GM12878 (cell line): ENCODE measurements at regions not wholly inside any gene's neighbourhood (a gene's known extent, or its start where the extent isn't known, plus 50 kb on each side); places are given as distances from the start of the nearest gene placed in this dataset.

Source experiments
- ATAC-seq: fragments of 200-7000 bp; cut with Tn5 transposase; 3 replicates; pipeline ENCODE4 v1.9.1; 2020; ENCODE audit warnings: mild to moderate bottlenecking, moderate library complexity
- BruUV-seq: library from RNA; stranded (reverse); fragments of 400-500 nt; replicated peaks from 2 replicates; lab custom pipeline; 2021; lab: Mats Ljungman, UMichigan
- CTCF ChIA-PET: fragments of 300-600 bp; sonication (Branson Sonifier 250); formaldehyde crosslinking; extraction: SDS; loops from one replicate; lab custom pipeline; 2021; ENCODE audit warnings: inconsistent platforms; lab: Yijun Ruan, JAX
- POLR2A ChIA-PET: fragments of 350-600 bp; formaldehyde crosslinking; extraction: SDS; loops from one replicate; lab custom pipeline; 2021; ENCODE audit warnings: inconsistent platforms; lab: Charles Lee
- RAD21 ChIA-PET: fragments of 300-600 bp; sonication (Branson Sonifier 250); formaldehyde crosslinking; loops from one replicate; lab custom pipeline; 2023; ENCODE audit warnings: antibody characterized with exemption; ENCODE audit not compliant: unreplicated experiment; lab: Charles Lee
- SMC1A ChIA-PET: fragments of 300-600 bp; sonication (Branson Sonifier 250); formaldehyde crosslinking; loops from one replicate; lab custom pipeline; 2023; ENCODE audit not compliant: unreplicated experiment, uncharacterized antibody; lab: Charles Lee
- DNase-seq: peaks from one replicate; pipeline ENCODE4 v3.0.0-alpha.2; 2011; ENCODE audit warnings: low read depth, low spot score
- FAIRE-seq: peaks from 3 replicates; lab custom pipeline; 2011; peaks lifted over from hg19 to GRCh38; lab: Jason Lieb, UNC
- H2AFZ ChIP-seq: 2 replicates; pipeline ENCODE4 v1.6.0; 2011; ENCODE audit warnings: low read depth, low read length, control low read depth; ENCODE audit not compliant: control insufficient read depth
- H3K27ac ChIP-seq: 2 replicates; pipeline ENCODE4 v1.5.1; 2011; ENCODE audit warnings: control low read depth; ENCODE audit not compliant: control insufficient read depth, insufficient read depth
- H3K27me3 ChIP-seq, 2 experiments: replicated peaks in 1 of 2; 2 replicates each; pipeline versions ENCODE4 v1.6.0 to v1.6.1; 2011; ENCODE audit warnings: low read length in 1 of 2; ENCODE audit not compliant: control insufficient read depth in 2 of 2, insufficient read depth in 2 of 2
- H3K36me3 ChIP-seq, 2 experiments: 2 replicates each; pipeline ENCODE4 v1.5.1; 2011; ENCODE audit warnings: low read length in 1 of 2; ENCODE audit not compliant: control insufficient read depth in 2 of 2, insufficient read depth in 2 of 2
- H3K4me1 ChIP-seq: 2 replicates; pipeline ENCODE4 v1.6.1; 2011; ENCODE audit warnings: mild to moderate bottlenecking, low read length, moderate library complexity, mixed read lengths; ENCODE audit not compliant: control insufficient read depth, insufficient read depth
- H3K4me2 ChIP-seq: 2 replicates; pipeline ENCODE4 v1.6.0; 2011; ENCODE audit warnings: control low read depth; ENCODE audit not compliant: control insufficient read depth, insufficient read depth
- H3K4me3 ChIP-seq: fragments of 200-600 bp; sonication (generic); 2 replicates; pipeline ENCODE4 v1.5.1; 2016
- H3K79me2 ChIP-seq: 2 replicates; pipeline ENCODE4 v1.6.0; 2011; ENCODE audit warnings: low read length; ENCODE audit not compliant: control insufficient read depth, insufficient read depth
- H3K9ac ChIP-seq: 2 replicates; pipeline ENCODE4 v1.8.0; 2011; ENCODE audit warnings: low read length, control low read depth, mixed read lengths; ENCODE audit not compliant: control insufficient read depth, insufficient read depth
- H3K9me3 ChIP-seq: replicated peaks from 3 replicates; pipeline ENCODE4 v1.5.1; 2011; ENCODE audit warnings: mild to moderate bottlenecking, low read length; ENCODE audit not compliant: control insufficient read depth, insufficient read depth
- H4K20me1 ChIP-seq: 2 replicates; pipeline ENCODE4 v1.6.0; 2011; ENCODE audit not compliant: control insufficient read depth, insufficient read depth
- CBX3 ChIP-seq: fragments of 200-600 bp; sonication (generic); IDR thresholded peaks from 2 replicates; pipeline ENCODE4 v1.6.1; 2016; ENCODE audit warnings: low read depth, borderline replicate concordance
- FOS ChIP-seq: IDR thresholded peaks from 3 replicates; pipeline ENCODE4 v1.6.1; 2011; ENCODE audit warnings: borderline replicate concordance; ENCODE audit not compliant: insufficient read length; ENCODE audit errors: extremely low read depth
- NFXL1 ChIP-seq: fragments of 450-650 bp; IDR thresholded peaks from 2 replicates; pipeline ENCODE4 v1.6.1; 2017; ENCODE audit warnings: antibody characterized with exemption, mild to moderate bottlenecking, borderline replicate concordance
- PAX8 ChIP-seq: fragments of 450-650 bp; IDR thresholded peaks from 2 replicates; pipeline ENCODE4 v1.6.1; 2017; ENCODE audit warnings: mild to moderate bottlenecking, moderate library complexity
- TAF1 ChIP-seq: IDR thresholded peaks from 2 replicates; pipeline ENCODE4 v1.6.1; 2011; ENCODE audit warnings: mild to moderate bottlenecking, low read depth, low read length, borderline replicate concordance
- TARDBP ChIP-seq: IDR thresholded peaks from 2 replicates; pipeline ENCODE4 v1.6.1; 2016; ENCODE audit warnings: borderline replicate concordance
- YY1 ChIP-seq: IDR thresholded peaks from 2 replicates; pipeline ENCODE4 v1.6.1; 2011; ENCODE audit warnings: low read depth, mild to moderate bottlenecking, low read length
- ZNF687 ChIP-seq: fragments of 450-650 bp; IDR thresholded peaks from 2 replicates; pipeline ENCODE4 v1.6.1; 2017; ENCODE audit warnings: mild to moderate bottlenecking, moderate library complexity
- WGBS: methylation state at CpG from one replicate; pipeline ENCODE4 v1.1.6; 2016; ENCODE audit warnings: low lambda C conversion rate; ENCODE audit not compliant: insufficient replicate concordance, insufficient coverage; ENCODE audit errors: missing lambda C conversion rate; 5-methylcytosine and 5-hydroxymethylcytosine counted together
- in situ Hi-C: fragments of 300-500 bp; cut with MboI; formaldehyde crosslinking; loops from 9 replicates; pipeline ENCODE4 v1.14.3; 2018; ENCODE audit warnings: mixed read lengths
- intact Hi-C: fragments of 100-400 bp; cut with micrococcal nuclease; formaldehyde crosslinking; loops from one replicate; pipeline ENCODE4 v1.14.2; 2022; ENCODE audit not compliant: unreplicated experiment
- TF ChIP-seq, protein P1 (sequence below): IDR thresholded peaks from 2 replicates; pipeline ENCODE4 v1.6.1; 2011; ENCODE audit warnings: low read depth, low read length, improper control_type of control experiment, borderline replicate concordance
- TF ChIP-seq, protein P2 (sequence below): fragments of 450-650 bp; formaldehyde crosslinking; IDR thresholded peaks from 2 replicates; pipeline ENCODE4 v1.4.0; 2020; ENCODE audit warnings: mild to moderate bottlenecking, moderate library complexity
- TF ChIP-seq, protein P3 (sequence below): IDR thresholded peaks from 2 replicates; pipeline ENCODE4 v1.6.1; 2012; ENCODE audit warnings: low read depth, low read length, improper control_type of control experiment
- TF ChIP-seq, protein P4 (sequence below): IDR thresholded peaks from 2 replicates; pipeline ENCODE4 v1.6.1; 2012; ENCODE audit warnings: low read length, inconsistent platforms

DNA sequence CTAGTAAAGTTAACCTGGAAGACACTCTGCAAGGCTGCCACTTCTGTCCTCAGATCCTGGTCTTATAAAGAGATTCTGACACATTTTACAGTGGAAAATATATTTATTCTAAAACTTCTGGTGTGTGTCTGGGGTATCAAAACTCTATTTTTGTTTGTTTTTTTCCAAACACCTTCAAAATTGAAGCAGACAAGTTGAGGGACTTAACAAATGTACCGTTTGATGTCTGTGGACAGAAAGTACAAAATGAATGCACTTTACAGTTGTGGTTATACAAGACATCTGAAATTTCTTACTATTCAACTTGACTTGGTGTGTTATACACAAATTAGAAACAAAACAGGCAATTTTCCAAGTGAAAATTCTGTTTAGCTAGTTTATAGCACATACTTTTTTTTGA is 823.2 kb upstream of the SALL3 start (continued):
- TF ChIP-seq, protein P1, sequence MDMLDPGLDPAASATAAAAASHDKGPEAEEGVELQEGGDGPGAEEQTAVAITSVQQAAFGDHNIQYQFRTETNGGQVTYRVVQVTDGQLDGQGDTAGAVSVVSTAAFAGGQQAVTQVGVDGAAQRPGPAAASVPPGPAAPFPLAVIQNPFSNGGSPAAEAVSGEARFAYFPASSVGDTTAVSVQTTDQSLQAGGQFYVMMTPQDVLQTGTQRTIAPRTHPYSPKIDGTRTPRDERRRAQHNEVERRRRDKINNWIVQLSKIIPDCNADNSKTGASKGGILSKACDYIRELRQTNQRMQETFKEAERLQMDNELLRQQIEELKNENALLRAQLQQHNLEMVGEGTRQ: no peak
- TF ChIP-seq PAX8 (no peak), CBX3 (no peak)
- TF ChIP-seq, protein P2, sequence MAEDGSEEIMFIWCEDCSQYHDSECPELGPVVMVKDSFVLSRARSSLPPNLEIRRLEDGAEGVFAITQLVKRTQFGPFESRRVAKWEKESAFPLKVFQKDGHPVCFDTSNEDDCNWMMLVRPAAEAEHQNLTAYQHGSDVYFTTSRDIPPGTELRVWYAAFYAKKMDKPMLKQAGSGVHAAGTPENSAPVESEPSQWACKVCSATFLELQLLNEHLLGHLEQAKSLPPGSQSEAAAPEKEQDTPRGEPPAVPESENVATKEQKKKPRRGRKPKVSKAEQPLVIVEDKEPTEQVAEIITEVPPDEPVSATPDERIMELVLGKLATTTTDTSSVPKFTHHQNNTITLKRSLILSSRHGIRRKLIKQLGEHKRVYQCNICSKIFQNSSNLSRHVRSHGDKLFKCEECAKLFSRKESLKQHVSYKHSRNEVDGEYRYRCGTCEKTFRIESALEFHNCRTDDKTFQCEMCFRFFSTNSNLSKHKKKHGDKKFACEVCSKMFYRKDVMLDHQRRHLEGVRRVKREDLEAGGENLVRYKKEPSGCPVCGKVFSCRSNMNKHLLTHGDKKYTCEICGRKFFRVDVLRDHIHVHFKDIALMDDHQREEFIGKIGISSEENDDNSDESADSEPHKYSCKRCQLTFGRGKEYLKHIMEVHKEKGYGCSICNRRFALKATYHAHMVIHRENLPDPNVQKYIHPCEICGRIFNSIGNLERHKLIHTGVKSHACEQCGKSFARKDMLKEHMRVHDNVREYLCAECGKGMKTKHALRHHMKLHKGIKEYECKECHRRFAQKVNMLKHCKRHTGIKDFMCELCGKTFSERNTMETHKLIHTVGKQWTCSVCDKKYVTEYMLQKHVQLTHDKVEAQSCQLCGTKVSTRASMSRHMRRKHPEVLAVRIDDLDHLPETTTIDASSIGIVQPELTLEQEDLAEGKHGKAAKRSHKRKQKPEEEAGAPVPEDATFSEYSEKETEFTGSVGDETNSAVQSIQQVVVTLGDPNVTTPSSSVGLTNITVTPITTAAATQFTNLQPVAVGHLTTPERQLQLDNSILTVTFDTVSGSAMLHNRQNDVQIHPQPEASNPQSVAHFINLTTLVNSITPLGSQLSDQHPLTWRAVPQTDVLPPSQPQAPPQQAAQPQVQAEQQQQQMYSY (CRISPR knock-in tag): no peak

DNA sequence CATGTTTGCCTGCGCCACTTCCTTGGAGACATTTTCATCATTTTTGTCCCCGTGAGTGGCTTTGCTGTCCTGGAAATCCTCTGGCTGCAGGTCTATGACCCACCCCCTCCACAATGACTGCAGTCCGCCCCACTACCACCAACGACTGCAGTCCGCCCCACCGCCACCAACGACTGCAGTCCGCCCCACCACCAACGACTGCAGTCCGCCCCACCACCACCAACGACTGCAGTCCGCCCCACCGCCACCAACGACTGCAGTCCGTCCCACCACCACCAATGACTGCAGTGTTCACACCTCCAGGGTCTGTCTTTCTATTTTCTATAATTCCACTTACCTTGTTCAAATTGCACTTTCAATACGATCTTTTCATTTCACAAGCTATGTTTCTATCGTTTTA is 820.7 kb upstream of the SALL3 start:
- H3K4me3 ChIP-seq: no peak overlapping the region
- no peaks in the 10 kb centered on the region for H4K20me1 ChIP-seq
- no peak overlapping the region for H3K4me2 ChIP-seq
- no TSS peak for BruUV-seq
- WGBS: 58% methylated on average over 12 of the region's 17 CpGs
- RAD21 ChIA-PET: no interaction called here
- SMC1A ChIA-PET: no interaction called here
- no peak overlapping the region for H2AFZ ChIP-seq
- intact Hi-C loops: no loop called here
- no peak for DNase-seq
- H3K9me3 ChIP-seq: no peaks in the 10 kb centered on the region
- no peaks in the 10 kb centered on the region for H3K4me1 ChIP-seq
- H3K79me2 ChIP-seq: no peaks in the 10 kb centered on the region
- in situ Hi-C loops: no loop called here
- no peak for FAIRE-seq
- no peaks in the 10 kb centered on the region for H3K36me3 ChIP-seq
- CTCF ChIA-PET: no interaction called here
- H3K27me3 ChIP-seq: no peaks in the 10 kb centered on the region
- POLR2A ChIA-PET: no interaction called here
- H3K9ac ChIP-seq: no peak overlapping the region
- ATAC-seq: no peak
- no peak overlapping the region for H3K27ac ChIP-seq
- TF ChIP-seq, protein P3, sequence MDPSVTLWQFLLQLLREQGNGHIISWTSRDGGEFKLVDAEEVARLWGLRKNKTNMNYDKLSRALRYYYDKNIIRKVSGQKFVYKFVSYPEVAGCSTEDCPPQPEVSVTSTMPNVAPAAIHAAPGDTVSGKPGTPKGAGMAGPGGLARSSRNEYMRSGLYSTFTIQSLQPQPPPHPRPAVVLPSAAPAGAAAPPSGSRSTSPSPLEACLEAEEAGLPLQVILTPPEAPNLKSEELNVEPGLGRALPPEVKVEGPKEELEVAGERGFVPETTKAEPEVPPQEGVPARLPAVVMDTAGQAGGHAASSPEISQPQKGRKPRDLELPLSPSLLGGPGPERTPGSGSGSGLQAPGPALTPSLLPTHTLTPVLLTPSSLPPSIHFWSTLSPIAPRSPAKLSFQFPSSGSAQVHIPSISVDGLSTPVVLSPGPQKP: no peak
- no peak for TF ChIP-seq CBX3
- TF ChIP-seq ZNF687: no peak
- TF ChIP-seq, protein P4, sequence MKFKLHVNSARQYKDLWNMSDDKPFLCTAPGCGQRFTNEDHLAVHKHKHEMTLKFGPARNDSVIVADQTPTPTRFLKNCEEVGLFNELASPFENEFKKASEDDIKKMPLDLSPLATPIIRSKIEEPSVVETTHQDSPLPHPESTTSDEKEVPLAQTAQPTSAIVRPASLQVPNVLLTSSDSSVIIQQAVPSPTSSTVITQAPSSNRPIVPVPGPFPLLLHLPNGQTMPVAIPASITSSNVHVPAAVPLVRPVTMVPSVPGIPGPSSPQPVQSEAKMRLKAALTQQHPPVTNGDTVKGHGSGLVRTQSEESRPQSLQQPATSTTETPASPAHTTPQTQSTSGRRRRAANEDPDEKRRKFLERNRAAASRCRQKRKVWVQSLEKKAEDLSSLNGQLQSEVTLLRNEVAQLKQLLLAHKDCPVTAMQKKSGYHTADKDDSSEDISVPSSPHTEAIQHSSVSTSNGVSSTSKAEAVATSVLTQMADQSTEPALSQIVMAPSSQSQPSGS: no peak
- no peak for TF ChIP-seq TARDBP
- TF ChIP-seq YY1: no peak
- TF ChIP-seq FOS: no peak
- TF ChIP-seq NFXL1: no peak
- no peak for TF ChIP-seq TAF1
